ENCODE measurements at regions not wholly inside any gene's neighbourhood (a gene's known extent, or its start where the extent isn't known, plus 50 kb on each side); places are given as distances from the start of the nearest gene placed in this dataset.

- DNase-seq (ENCODE audit: extremely low read depth, low read depth) = no peak
Observed at GRCh38 chr2:238697193-238698071, 150.5 kb upstream of the TWIST2 start.

DNA sequence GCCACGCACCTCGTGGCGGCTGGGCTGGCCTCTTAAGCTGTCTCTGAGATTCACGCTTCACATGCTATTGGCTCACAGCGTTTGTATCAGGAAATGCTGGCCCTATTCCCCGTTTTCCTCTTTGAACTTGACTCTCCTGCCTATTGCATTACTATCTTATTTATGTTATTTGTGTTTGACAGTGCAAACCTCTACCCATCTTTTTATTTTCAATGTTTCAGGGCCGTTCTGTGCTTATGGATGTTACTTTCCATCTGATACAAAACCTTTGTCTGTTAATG is 149.9 kb upstream of the TWIST2 start:
- no peak for DNase-seq (ENCODE audit: extremely low read depth, low read depth)

DNA sequence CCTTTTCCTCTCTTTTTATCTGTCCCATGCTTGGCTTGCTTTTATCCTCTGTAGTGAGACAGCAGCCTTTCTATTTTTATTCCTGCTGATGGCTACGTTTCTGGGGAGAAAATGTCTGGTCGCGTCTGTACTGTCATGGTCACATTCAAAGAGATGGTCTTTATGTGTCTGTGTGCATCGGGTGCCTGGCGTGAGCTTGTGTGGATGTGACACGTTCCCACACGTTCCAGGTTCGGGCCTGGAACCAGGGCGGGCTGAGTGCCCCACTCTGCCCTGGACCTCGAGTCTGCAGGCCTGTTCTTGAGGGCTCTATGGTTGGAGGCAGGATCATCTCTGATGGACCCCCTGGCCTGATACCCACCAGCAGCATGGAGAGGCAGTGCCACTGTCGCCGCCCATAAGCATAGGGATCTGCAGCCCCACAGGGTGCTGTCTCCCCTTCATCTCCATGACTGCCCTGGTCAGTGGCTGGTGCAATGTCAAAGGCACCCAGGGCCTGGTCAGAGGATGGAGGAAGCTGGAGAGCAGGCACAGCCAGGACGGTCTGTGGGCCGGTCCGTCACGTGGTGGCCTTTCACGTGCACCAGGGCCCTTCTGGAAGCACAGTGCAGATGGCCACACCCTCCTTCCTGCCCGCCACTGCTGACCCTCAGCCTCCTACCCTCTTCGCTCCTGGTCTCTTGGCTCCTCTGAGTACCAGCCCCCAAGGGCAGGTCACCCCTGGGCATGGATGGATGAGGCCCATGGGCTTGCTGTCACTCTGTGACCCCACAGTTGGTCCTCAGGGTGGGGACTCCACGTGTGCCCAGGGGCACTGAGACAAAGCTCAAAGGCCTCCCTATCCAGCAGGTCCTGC is 149.2 kb upstream of the TWIST2 start:
- DNase-seq (ENCODE audit: extremely low read depth, low read depth) = no peak

DNA sequence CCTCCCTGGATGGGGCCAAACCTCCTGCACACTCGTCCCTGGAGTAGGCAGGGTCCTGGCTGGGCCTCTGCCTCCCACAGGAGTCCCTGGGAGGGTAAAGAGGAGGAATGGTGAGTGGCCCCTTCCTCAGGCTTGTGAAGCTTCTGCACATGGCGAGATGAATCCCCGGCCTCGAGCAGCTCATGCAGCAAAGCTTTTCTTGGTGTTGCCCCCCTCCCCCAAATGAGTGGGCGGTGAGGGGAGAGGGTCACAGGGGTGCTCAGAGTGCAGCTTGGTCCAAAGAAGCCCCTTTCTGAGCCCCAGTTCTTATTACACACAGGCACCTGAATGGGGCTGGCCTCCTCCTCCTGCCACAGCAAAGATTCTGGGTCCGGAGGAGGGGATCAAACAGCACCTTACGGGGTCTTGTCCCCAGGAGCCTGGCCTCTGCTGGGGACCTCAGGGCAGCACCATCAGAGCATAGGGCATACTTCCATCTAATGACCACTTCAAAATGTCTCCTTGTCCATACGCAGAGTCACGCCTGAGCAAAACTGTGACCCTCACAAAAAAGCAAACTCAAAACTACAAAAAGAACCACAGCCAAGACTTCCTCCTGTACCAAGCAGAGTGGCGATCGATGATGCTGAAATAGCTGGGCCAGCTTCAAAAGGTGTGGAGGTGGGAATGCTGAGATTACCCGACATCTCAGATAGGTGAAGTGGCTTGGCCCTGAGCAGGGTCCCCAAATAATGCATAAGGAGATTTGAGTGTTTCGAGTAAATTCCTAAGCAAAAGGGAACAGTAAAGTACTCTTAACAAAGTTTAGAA is 148.4 kb upstream of the TWIST2 start:
- DNase-seq (ENCODE audit: extremely low read depth, low read depth) = no peak

DNA sequence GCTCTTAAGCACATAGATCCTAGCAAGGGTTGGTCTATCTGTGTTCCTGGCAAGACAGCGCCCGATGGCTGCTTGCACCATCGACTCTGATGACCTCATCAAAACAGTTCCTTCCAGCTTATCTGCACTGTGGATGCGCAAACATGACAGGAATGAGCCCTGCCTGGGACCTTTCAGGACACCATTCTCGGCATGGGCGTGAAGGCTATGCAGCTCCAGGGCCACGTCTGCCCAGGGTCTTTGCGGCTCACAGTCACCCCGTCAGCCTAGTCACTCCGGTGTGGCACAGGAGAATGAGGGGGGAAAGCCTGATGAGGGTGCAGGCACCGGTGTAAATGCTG is 147.8 kb upstream of the TWIST2 start:
- DNase-seq (ENCODE audit: extremely low read depth, low read depth) = no peak

DNA sequence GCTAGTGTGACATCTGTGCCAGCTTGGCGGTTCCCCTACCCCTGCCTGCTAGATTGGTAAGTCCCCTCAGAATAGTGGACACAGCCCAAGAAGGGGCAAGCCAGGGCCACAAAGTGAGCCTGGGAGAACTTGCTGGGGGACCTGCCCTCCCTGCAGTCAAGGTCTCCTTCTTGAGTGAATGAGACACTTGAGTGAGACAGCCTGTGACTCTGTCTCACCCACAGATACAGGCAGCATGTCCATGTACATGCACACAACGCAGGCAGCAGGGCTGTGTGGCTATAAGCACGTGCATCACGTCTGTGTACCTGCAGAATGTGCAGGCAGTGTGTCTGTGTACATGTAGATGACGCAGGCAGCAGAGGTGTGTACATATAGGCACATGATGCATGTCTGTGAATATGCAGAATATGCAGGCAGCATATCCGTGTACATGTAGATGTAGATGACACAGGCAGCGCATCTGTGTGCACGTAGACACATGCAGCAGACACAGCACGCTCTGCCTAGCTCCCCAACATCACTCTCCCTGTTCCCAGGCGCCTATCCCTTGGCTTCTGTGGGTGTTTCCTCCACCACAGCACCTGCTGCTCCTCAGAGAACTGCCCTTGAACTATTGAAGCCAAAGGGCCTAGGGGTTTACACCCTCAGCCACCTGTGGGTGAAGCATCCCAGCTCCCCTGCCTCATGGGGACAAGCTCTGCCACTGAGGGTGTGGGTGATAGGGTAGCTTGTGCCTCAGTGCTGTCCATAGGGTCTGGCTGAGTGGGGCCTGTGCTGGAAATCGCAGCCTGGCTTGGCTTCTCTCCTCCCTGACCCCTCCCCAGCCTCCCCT is 147.2 kb upstream of the TWIST2 start:
- no peak for DNase-seq (ENCODE audit: extremely low read depth, low read depth)

GRCh38 chr2:238701341-238702206 is 146.3 kb upstream of the TWIST2 start:
- no peak for DNase-seq (ENCODE audit: extremely low read depth, low read depth)

DNA sequence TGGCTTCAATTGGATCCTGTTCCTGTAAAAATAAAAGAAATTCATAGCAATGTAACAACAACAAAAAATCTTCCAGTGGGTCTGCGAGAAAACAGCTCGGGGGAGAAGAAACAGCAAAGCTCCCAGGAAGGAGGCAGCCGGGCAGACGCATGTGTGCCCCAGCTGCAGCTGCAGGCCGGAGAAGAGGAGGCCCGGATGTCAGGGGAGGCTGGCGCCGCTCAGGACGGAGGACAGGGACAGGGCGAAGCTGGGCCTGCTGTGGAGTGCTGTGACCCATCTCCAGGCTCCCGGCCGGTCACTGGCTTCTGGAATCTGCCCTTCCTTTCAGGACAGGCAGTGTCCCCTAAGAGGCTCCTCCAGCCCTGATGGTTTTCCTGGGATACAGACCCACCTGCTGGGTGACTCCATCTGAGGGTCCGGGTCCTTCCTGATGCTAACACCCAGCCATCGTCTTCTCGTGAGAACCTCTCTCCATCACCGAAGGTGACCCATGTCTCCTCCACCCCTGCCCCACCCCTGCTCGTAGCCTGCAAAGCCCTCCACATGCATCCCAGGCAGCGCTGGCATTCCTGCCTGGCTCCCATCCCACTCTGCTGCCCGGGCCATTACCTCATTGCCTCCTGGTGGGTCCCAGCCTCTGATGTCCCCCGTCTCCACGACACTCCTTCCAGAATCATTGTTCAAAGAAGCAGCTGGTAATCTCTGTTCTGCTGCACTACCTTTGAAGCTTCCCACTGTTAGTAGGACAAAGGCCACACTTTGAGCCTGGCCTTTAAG is 145.4 kb upstream of the TWIST2 start:
- DNase-seq (ENCODE audit: extremely low read depth, low read depth) = no peak

DNA sequence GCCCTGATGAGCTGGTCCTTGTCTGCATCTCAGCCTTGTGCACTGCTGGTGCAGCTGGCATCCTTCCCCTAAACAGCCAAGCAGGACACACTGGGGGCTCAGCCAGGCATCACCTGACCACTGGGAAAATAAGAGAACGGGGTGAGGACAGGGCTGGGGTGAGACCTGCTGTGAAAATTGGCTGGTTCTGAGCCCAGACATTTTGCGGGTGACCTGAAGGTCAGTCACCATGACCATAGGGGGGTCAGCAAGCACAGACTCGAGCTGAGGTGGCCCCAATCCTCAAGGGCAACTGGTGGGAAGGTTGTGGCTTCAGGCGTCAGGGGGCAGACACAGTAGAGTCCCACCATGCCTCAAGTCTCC is 144.9 kb upstream of the TWIST2 start:
- DNase-seq (ENCODE audit: extremely low read depth, low read depth) = no peak

DNA sequence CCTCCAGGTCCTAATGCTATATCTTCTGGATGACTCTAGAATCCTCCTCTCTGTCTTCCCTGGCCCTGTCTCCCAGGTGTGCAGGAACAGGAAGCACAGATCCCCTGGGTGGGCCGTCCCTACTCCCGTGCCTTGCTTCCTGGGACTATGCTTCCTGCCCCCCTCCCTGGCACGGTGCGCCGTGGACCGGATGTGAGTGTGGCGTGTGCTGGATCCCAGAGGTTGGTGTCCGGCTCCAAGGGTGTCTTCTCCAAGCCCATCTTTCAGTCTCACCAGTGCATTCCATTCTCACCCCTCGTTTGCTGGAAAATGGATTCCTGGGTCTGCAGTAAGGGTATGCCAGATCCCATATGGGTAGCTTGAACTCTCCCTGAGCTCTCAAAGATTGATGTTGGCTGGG is 144.4 kb upstream of the TWIST2 start:
- no peak for DNase-seq (ENCODE audit: extremely low read depth, low read depth)

DNA sequence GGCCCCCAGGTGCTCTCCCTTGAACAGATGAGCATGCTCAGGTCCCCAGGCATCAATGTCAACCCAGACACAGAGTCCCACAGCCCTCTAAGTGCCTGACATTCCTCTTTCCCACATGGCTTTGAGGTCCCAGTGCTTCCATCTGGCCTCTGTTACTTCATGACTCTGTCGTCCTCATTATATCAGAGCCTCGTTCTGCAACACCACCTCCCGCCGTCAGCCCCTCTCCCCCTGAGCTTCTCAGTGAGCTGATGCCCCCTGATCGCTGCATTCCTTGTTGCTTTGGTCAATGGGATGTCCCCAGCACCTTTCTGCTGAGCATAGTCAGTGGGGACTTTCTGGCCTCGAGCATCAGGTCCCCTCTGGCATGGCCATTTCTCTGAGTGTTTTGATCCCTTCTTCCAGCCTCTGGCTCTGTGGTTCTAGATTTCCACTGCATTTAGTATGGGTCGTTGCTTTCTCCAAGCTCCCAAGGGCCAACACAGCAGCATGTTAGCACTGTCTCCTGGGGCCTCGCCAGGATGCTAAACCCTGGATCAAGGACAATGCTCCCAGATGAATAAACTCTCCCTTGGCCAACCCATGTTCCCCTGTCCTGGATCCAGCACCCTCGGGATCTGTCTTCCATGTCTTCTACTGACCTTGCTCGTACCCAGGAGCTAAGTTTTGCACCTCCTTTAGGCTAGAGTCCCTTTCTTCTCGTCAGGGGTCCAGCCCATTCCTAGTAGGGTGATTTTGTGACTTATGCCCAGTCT is 143.2 kb upstream of the TWIST2 start:
- no peak for DNase-seq (ENCODE audit: extremely low read depth, low read depth)

DNA sequence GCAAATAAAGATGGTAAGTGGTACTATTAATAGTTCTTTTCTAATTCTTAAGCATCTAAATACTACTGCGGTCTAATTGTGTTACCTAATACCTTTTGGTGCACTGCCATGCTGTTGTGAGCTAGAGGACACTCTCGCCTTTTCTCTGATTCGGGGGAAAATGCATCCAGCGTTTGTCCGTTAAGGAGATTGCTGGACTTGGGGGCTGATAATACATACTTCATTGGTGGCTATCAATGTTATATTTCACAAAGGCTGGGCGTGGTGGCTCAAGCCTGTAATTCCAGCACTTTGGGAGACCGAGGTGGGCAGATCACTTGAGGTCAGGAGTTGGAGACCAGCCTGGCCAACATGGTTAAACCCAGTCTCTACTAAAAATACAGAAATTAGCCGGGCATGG is 141.7 kb upstream of the TWIST2 start:
- DNase-seq (ENCODE audit: extremely low read depth, low read depth) = no peak

DNA sequence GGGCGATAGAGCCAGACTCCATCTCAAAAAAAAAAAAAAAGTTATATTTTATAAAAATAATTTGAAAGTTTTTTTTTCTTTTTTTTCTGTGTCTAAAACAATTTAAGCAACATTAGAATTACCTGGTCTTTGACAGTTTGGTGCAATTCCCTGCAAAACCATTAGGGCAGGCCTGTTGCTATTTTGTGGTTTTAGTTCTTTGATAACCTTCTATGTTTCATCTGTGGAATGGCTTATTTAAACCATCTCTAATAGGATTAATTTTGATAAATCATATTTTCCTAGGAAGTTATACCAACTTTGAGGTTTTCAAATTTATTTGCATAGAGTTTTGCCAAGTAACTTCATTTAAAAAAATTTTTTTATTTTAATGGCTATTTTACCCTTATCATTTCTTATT is 141.2 kb upstream of the TWIST2 start:
- DNase-seq (ENCODE audit: extremely low read depth, low read depth) = no peak

- no peak for DNase-seq (ENCODE audit: extremely low read depth, low read depth)
Observed at GRCh38 chr2:238709325-238710025, 138.4 kb upstream of the TWIST2 start.

- DNase-seq (ENCODE audit: extremely low read depth, low read depth) = no peak
Observed at GRCh38 chr2:238710032-238710735, 137.7 kb upstream of the TWIST2 start.

DNA sequence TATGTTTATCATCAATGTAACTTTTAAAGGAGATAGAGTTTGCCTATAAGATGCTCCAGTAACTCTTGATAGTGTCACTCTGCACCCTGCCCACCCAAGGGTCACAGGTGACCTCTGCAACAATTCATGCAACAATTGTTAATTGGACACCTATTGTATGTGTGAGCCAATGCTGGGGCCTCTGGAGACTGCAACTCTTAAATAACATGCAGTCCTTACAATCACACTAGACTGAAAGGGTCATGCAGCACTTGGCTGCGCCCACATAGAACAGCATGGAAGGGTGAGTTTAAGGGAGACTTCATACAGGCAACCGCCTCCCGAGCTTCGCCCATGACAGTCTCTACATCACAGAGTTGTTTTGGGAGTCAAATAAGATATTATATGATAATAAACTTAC is 137.1 kb upstream of the TWIST2 start:
- no peak for DNase-seq (ENCODE audit: extremely low read depth, low read depth)

DNA sequence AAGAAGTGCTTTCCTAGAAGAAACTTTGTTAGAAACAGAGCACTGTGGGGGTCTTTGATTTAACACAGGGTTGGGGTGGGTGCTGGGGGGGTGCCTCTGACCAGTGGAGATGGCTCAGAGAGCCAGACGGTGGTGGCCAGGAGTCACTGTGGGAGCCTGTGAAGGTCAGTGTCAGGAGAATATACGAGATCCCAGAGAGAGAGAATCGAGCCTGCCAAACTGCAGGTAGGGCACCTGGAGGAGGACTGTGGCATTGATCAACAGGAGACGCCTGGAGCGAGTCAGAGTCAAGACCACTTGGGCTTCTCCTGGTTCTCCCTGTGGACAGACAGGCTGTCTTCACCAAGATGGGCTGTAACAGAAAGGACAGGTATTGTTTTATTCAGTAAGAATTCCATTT is 136.5 kb upstream of the TWIST2 start:
- no peak for DNase-seq (ENCODE audit: extremely low read depth, low read depth)

Measured in NCI-H460 (cell line).